ENCODE measurements at regions not wholly inside any gene's neighbourhood (a gene's known extent, or its start where the extent isn't known, plus 50 kb on each side); places are given as distances from the start of the nearest gene placed in this dataset.
"Not testable (repeated sequence)": the region's sequence is repeated elsewhere in the genome, so short reads cannot be mapped to it uniquely, and the experiment has no call there.

GRCh38 chr13:63737418-63737817 is 2321.8 kb upstream of the PCDH20 start:
- ATAC-seq (no peak), DNase-seq (peak in 1 of 3 donors; percentile 37)
- intact Hi-C loops (cut with DNase I, micrococcal nuclease) = no loop called here
- H3K4me3 ChIP-seq = no peak overlapping the region
- H3K4me1 ChIP-seq (ENCODE audit: low read depth) = no peaks in the 10 kb centered on the region
- peaks cover 37% of the 10 kb centered on the region for H3K9me3 ChIP-seq
- H3K36me3 ChIP-seq (ENCODE audit: low read depth) = no peaks in the 10 kb centered on the region
- no peak for TF ChIP-seq CTCF (IDR thresholded peaks at IDR 0.05)

GRCh38 chr13:63731896-63732295 is 2316.2 kb upstream of the PCDH20 start:
- intact Hi-C loops (cut with DNase I, micrococcal nuclease) = no loop called here
- ATAC-seq = no peak
- H3K4me1 ChIP-seq (ENCODE audit: low read depth) = no peaks in the 10 kb centered on the region
- no peak for TF ChIP-seq CTCF (IDR thresholded peaks at IDR 0.05)
- no peak overlapping the region for H3K4me3 ChIP-seq
- H3K9me3 ChIP-seq = peaks cover 6% of the 10 kb centered on the region
- no peak for DNase-seq
- H3K36me3 ChIP-seq (ENCODE audit: low read depth) = no peaks in the 10 kb centered on the region

DNA sequence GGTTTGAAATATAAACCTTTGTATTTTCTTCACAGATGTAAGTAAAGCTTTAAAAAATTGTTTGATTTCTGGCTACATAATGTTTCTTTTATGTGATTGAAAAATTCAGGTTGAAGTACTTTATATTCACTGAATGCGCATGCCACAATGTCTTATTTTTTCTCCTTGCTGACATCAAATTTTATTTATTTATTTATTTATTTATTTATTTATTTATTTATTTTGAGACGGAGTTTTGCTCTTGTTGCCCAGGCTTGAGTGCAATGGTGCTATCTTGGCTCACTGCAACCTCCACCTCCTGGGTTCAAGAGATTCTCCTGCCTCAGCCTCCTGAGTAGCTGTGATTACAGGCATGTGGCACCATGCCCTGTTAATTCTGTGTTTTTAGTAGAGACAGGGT is 2296.5 kb upstream of the PCDH20 start:
- intact Hi-C loops (cut with DNase I, micrococcal nuclease); H3K4me3 ChIP-seq; H3K36me3 ChIP-seq (ENCODE audit: low read depth): not testable (repeated sequence)

DNA sequence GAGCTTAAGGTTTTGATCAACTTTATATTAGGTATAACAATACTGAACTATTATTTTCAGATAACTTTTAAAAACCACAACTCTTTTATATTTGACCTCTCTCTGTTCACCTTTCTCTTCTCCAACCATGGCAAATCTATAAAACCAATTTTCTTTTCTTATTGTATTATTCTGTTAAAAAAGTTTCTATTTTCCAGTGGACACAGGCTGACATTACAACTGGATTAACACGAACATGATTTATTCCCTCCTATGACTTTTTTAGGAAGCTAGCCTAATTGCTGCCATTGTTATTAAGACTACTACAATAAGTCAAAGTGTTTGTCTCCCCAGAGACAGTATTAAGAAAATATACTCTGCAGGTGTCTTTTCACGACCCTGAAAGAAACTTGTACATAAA is 2291.1 kb upstream of the PCDH20 start:
- H3K4me3 ChIP-seq = no peak overlapping the region
- H3K36me3 ChIP-seq (ENCODE audit: low read depth) = no peaks in the 10 kb centered on the region
- intact Hi-C loops (cut with DNase I, micrococcal nuclease) = no loop called here
- H3K9me3 ChIP-seq = peaks cover 19% of the 10 kb centered on the region
- DNase-seq (no peak), ATAC-seq (no peak)
- TF ChIP-seq CTCF (IDR thresholded peaks at IDR 0.05) = no peak
- no peaks in the 10 kb centered on the region for H3K4me1 ChIP-seq (ENCODE audit: low read depth)

More for the DNA sequence above, 2296.5 kb upstream of the PCDH20 start:
- not testable (repeated sequence) for H3K4me1 ChIP-seq (ENCODE audit: low read depth); ATAC-seq; DNase-seq
- H3K9me3 ChIP-seq = peaks cover 21% of the 10 kb centered on the region

DNA sequence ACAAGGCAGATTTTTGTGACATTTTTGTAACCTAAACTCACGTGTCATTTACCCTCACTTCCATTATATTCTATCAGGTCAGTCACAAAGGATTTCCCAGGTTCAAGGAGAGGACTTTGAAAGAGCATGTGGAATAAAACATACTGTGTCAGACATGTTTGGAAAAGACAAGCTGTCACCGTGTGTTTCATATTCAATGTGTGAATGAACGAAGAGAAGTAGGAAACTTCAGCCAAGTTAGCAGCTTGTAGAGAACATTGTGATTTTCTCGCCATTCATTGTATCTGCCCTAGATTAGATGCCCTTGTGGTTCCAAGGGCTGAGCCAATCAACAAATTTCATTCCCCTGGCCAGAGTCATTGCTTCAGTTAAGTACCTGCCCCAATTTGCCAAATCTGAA is 2288.9 kb upstream of the PCDH20 start:
- ATAC-seq = no peak
- Histone ChIP-seq H3K9me3 (peaks cover 30% of the 10 kb centered on the region), H3K36me3 (ENCODE audit: low read depth) (no peaks in the 10 kb centered on the region), H3K4me3 (no peak overlapping the region), H3K4me1 (ENCODE audit: low read depth) (no peaks in the 10 kb centered on the region)
- no peak for TF ChIP-seq CTCF (IDR thresholded peaks at IDR 0.05)
- no peak for DNase-seq
- intact Hi-C loops (cut with DNase I, micrococcal nuclease) = no loop called here

GRCh38 chr13:63700350-63700749 is 2284.7 kb upstream of the PCDH20 start:
- DNase-seq (no peak), ATAC-seq (no peak)
- H3K4me1 ChIP-seq (ENCODE audit: low read depth) = no peaks in the 10 kb centered on the region
- intact Hi-C loops (cut with DNase I, micrococcal nuclease) = no loop called here
- no peaks in the 10 kb centered on the region for H3K36me3 ChIP-seq (ENCODE audit: low read depth)
- H3K4me3 ChIP-seq = no peak overlapping the region
- TF ChIP-seq CTCF (IDR thresholded peaks at IDR 0.05) = no peak
- peaks cover 33% of the 10 kb centered on the region for H3K9me3 ChIP-seq

All from mucosa of descending colon (tissue), 3 donors.